GM18951 (cell line): ENCODE measurements at regions not wholly inside any gene's neighbourhood (a gene's known extent, or its start where the extent isn't known, plus 50 kb on each side); places are given as distances from the start of the nearest gene placed in this dataset.

Experiments
- POLR2A ChIP-seq: IDR thresholded peaks from 4 replicates; pipeline ENCODE4 v1.6.1; 2011; ENCODE audit warnings: mild to moderate bottlenecking; ENCODE audit not compliant: insufficient read length, insufficient read depth; ENCODE audit errors: extremely low read depth
- in situ Hi-C: fragments of 300-500 bp; cut with MboI; formaldehyde crosslinking; loops from one replicate; pipeline ENCODE4 v1.12.0; 2022; ENCODE audit warnings: low sequenced_read_pairs, mixed read lengths, inconsistent platforms; ENCODE audit not compliant: unreplicated experiment

DNA sequence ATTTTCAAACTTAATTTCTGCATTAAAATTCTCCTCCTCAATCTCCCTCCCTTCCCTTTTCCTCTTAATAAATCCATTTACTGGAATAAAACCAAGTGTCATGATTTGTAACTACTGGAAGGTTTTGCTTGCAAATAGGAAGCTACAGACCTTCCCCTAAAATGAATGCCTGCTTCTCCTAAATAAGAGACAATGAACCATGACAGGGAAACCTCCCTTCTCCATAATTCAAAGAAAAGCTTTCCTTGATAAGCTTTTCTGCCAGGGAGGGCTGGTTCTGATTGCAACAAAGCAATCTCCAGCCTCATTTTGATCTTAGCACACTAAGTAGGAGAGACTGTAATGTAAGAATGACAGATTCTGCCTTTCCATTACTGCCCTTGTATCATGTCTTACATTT is 111.0 kb upstream of the CDH20 start:
- TF ChIP-seq POLR2A: no peak
- in situ Hi-C loops: no loop called here

GRCh38 chr18:61225336-61225735 is 107.9 kb upstream of the CDH20 start:
- no peak for TF ChIP-seq POLR2A
- in situ Hi-C loops: no loop called here

DNA sequence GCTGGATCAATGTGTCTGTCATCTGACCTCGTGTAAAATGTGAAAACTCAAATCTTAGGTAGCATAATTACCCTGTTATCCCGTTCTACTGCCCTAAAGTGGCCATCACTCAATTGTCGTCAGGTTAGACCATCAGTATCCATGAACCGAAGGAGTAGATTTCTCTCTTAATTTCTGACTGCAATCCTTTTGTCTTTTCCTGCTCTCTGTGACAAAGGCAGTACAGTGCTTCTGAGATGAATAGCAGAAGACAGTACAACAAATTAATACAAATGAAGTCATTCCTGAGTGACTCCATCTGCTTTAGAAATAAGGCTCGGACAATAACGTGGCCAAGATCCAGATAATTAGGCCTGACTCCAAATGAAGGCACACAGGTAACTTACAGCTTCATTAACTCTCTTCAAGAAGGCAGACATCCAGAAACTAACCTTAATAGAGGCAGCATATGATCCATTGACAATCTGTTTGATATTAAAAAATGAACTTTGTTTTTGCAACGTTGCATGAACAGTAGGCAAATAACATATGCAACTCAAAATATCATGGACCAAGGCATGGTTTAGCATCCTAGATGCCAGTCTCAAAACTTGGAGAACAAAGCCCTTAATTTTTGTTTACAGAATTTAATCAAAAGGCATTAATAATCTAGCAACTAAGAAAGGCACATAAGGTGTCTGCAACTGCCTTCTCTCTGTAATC is 96.7 kb upstream of the CDH20 start:
- in situ Hi-C loops: no loop called here
- TF ChIP-seq POLR2A: no peak

GRCh38 chr18:61237529-61237928 is 95.7 kb upstream of the CDH20 start:
- in situ Hi-C loops: no loop called here
- no peak for TF ChIP-seq POLR2A

- TF ChIP-seq POLR2A: no peak
- in situ Hi-C loops: no loop called here
Measured at GRCh38 chr18:61239051-61239450, 94.2 kb upstream of the CDH20 start.

DNA sequence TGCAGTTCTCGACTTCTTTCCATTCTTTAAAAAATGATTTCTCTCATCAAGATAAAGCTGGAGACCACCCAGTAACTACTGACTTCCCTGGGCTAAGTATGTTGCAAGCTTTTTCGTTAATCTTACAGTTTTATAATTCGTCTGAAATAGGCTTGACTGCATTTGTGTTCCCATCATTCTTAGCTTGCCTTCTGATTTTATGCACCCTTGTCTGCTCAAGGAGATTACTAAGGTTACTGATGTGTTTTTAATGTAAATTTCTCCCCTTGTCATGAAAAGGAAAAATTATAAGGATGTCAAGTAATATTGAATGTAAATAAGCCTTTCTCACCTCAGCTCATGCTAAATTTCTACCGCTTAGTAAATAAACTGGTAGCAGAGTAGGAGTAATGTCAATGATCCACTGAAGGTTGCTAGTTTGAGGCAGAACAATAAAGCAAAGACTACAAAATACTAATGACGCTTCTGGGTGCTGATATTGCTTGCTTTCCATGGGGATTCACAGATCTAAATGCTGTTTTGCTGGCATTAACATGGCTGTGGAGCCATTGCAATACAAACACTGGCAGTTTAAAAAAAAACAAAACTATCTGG is 91.9 kb upstream of the CDH20 start:
- in situ Hi-C loops: no loop called here
- no peak for TF ChIP-seq POLR2A

DNA sequence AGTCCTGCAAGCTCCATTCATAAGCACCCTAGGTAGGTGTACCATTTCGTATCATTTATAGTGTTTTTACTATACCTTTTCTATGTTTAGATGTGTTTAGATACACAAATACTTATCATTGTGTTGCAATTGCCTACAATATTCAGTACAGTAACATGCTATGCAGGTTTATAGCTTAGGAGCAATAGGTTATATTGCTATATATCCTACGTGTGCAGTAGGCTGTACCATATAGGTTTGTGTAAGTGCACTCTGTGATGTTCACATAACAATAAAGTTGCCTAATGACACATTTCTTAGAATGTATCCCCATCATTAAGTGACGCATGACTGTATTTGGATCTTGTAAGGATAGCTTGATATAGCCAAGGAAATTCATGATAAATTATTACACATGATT is 88.6 kb upstream of the CDH20 start:
- TF ChIP-seq POLR2A: no peak
- in situ Hi-C loops: no loop called here

DNA sequence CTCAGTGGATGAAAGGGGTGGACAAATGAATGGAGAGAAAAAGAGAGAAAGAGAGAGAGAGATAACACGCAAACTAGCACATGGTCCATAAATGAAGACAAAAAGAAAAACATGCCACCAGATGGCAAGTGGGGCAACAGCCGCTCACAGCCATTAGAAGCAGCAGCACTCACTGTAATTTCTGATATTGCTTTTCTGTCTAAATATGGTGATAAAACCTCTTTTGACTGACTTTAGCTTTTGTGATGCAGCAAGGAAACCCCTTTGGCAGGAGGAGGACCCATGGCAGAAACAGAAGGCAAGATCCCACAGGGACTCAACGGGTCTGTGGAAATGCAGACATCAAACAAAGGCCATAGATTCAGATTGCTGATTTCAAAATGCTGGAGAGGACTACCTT is 88.0 kb upstream of the CDH20 start:
- no peak for TF ChIP-seq POLR2A
- in situ Hi-C loops: no loop called here

DNA sequence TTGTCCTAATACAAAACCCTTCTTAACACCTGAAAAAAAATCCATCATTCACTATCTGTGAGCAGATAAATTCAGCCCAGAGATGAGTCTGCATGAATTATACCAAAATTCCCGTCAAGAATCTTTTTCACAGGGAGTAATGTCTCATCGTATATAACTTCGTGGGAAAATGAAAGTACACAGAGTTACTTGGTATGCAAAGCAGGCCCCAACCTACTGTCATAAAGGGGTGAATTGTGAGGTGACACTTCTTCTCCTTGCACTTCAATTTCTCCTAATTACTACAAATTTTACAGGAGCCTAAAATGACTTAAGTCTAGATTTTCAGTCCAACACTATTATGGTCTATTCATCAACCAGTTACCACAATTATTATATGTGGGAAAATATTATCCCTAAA is 84.6 kb upstream of the CDH20 start:
- no peak for TF ChIP-seq POLR2A
- in situ Hi-C loops: no loop called here

DNA sequence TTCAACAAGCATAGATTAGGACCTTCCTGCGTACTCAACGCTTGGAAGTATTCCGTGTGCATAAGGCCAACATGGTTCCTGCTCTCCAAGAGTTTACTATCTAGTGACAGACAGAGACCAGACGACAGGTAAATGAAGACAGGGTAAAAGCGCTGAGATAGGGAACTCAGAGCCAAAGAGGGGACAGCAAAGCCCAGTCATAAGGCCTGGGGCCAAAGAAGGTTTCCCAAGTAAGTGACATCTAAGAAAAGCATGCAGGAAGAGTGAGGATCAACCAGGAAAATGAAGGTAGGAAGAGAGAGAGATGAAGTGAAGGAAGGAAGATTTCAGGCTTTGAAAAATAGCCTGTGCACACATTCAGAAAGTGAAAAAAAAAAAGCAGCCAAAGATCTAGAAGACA is 76.9 kb upstream of the CDH20 start:
- no peak for TF ChIP-seq POLR2A
- in situ Hi-C loops: no loop called here

DNA sequence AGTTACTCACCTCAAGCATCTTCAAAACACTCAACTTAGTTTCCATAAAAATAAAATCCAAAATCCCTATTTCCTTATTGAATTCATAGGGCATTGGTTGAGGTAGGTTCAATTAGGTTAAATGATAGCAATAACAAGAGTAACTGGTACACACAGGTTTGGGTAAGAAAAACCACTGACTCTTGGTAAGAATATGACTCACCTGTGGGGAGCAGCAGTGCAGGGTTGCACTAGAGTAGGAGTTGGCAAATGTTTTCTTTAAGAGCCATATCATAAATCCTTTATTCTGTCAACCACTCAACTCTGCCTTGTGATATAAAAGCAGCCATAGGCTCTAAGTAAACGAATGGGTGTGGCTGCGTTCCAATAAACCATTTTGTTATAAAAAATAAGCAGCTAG is 71.4 kb upstream of the CDH20 start:
- in situ Hi-C loops: no loop called here
- no peak for TF ChIP-seq POLR2A

DNA sequence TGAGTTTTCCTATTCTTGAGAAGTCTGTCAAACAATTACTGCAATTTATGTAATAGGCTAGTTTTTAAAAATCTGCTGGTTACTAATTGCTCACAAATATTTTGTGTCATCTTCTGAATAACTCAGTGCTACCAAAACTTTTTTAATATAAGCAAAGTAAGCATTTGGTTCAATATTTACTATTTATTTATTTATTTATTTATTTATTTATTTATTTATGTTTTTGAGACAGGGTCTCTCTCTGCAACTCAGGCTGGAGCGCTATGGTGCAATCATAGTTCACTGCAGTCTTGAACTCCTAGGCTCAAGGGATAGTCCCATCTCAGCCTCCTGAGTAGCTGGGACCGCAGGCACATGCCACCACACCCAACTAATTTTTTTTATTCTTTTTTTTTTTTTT is 60.4 kb upstream of the CDH20 start:
- in situ Hi-C loops: no loop called here
- TF ChIP-seq POLR2A: no peak

- in situ Hi-C loops: no loop called here
- TF ChIP-seq POLR2A: no peak
Measured at GRCh38 chr18:61273533-61273932, 59.7 kb upstream of the CDH20 start.

- no peak for TF ChIP-seq POLR2A
- in situ Hi-C loops: no loop called here
Measured at GRCh38 chr18:61274416-61274960, 58.7 kb upstream of the CDH20 start.
